GM18868 (cell line): ENCODE measurements at regions not wholly inside any gene's neighbourhood (a gene's known extent, or its start where the extent isn't known, plus 50 kb on each side); places are given as distances from the start of the nearest gene placed in this dataset.
"Not testable (repeated sequence)": the region's sequence is repeated elsewhere in the genome, so short reads cannot be mapped to it uniquely, and the experiment has no call there.

Experiments
- ATAC-seq: cut with Tn5 transposase; IDR thresholded peaks from one replicate; pipeline ENCODE4 v1.9.1; 2021; ENCODE audit warnings: mild to moderate bottlenecking, moderate library complexity; ENCODE audit not compliant: unreplicated experiment

GRCh38 chr1:234961456-234962339, 166.9 kb downstream of the TOMM20 start:
- ATAC-seq: peak; percentile 25

GRCh38 chr1:234960722-234961455, 167.7 kb downstream of the TOMM20 start:
- ATAC-seq: no peak

- no peak for ATAC-seq
These were observed 169.7 kb downstream of the TOMM20 start for GRCh38 chr1:234958706-234959657.

- no peak for ATAC-seq
These were observed 170.5 kb downstream of the TOMM20 start for GRCh38 chr1:234958066-234958705.

GRCh38 chr1:234957330-234958065, 171.1 kb downstream of the TOMM20 start:
- no peak for ATAC-seq

GRCh38 chr1:234956821-234957329, 171.8 kb downstream of the TOMM20 start:
- no peak for ATAC-seq

GRCh38 chr1:234955107-234955731, 173.4 kb downstream of the TOMM20 start:
- no peak for ATAC-seq

- no peak for ATAC-seq
These were observed 174.0 kb downstream of the TOMM20 start for GRCh38 chr1:234954613-234955012.

- ATAC-seq: peak; percentile 46
These were observed 174.8 kb downstream of the TOMM20 start for GRCh38 chr1:234953655-234954405.

GRCh38 chr1:234950598-234950997, 178.0 kb downstream of the TOMM20 start:
- no peak for ATAC-seq

- not testable (repeated sequence) for ATAC-seq
These were observed 179.1 kb downstream of the TOMM20 start for GRCh38 chr1:234949528-234949927.

- ATAC-seq: no peak
These were observed 183.9 kb downstream of the TOMM20 start for GRCh38 chr1:234944439-234945344.

- no peak for ATAC-seq
These were observed 184.7 kb downstream of the TOMM20 start for GRCh38 chr1:234943836-234944402.

GRCh38 chr1:234942879-234943506, 185.6 kb downstream of the TOMM20 start:
- no peak for ATAC-seq

- no peak for ATAC-seq
These were observed 186.7 kb downstream of the TOMM20 start for GRCh38 chr1:234942012-234942332.

- no peak for ATAC-seq
These were observed 187.2 kb downstream of the TOMM20 start for GRCh38 chr1:234941321-234942011.
